Endothelial cell of umbilical vein (primary cell): ENCODE measurements at regions not wholly inside any gene's neighbourhood (a gene's known extent, or its start where the extent isn't known, plus 50 kb on each side); places are given as distances from the start of the nearest gene placed in this dataset.

Experiments
- BruUV-seq: library from RNA; stranded (reverse); fragments of 400-500 nt; replicated peaks from 2 replicates; lab custom pipeline; 2021; lab: Mats Ljungman, UMichigan
- CTCF ChIA-PET: fragments of 300-600, 350-600 bp; sonication (Branson Sonifier 250); formaldehyde crosslinking; loops from one replicate; lab custom pipeline; 2021; ENCODE audit warnings: antibody characterized with exemption, inconsistent platforms; lab: Charles Lee
- POLR2A ChIA-PET: fragments of 300-600, 350-600 bp; sonication (Branson Sonifier 250); formaldehyde crosslinking; loops from one replicate; lab custom pipeline; 2021; ENCODE audit warnings: antibody characterized with exemption, inconsistent platforms; lab: Charles Lee
- DNase-seq: peaks from one replicate; pipeline ENCODE4 v3.0.0-alpha.2; 2011; ENCODE audit warnings: low read depth, low spot score
- FAIRE-seq: peaks from 2 replicates; lab custom pipeline; 2011; peaks lifted over from hg19 to GRCh38; lab: Jason Lieb, UNC
- H2AFZ ChIP-seq: 2 replicates; pipeline ENCODE4 v1.6.0; 2012; ENCODE audit warnings: low read depth, low read length, control low read depth, inconsistent platforms
- H3K27ac ChIP-seq: 2 replicates; pipeline ENCODE4 v1.5.1; 2011; ENCODE audit warnings: low read depth, mild to moderate bottlenecking, control low read depth, low read length, moderate library complexity; ENCODE audit not compliant: insufficient read depth
- H3K27me3 ChIP-seq, 2 experiments: 2 replicates each; pipeline versions ENCODE4 v1.6.0 to v1.6.1; 2011; ENCODE audit warnings: low read length in 2 of 2, mixed read lengths in 1 of 2; ENCODE audit not compliant: control insufficient read depth in 2 of 2, insufficient read depth in 2 of 2
- H3K36me3 ChIP-seq, 2 experiments: 2 replicates in 1 of 2; 3 replicates in 1 of 2; pipeline ENCODE4 v1.5.1; 2011; ENCODE audit warnings: low read length in 2 of 2, mild to moderate bottlenecking in 1 of 2, moderate library complexity in 1 of 2; ENCODE audit not compliant: control insufficient read depth in 2 of 2, insufficient read depth in 2 of 2; ENCODE audit errors: extremely low read depth in 1 of 2
- H3K4me1 ChIP-seq: 3 replicates; pipeline ENCODE4 v1.5.1; 2011; ENCODE audit warnings: mild to moderate bottlenecking, low read length; ENCODE audit not compliant: control insufficient read depth, insufficient read depth; ENCODE audit errors: extremely low read depth
- H3K4me2 ChIP-seq: 2 replicates; pipeline ENCODE4 v1.6.1; 2011; ENCODE audit warnings: low read length, control low read depth, mixed read lengths; ENCODE audit not compliant: insufficient read depth
- H3K4me3 ChIP-seq, 3 experiments: fragments of 200-600 bp in 1 of 3; sonication (generic), shearing (Covaris generic) in 1 of 3; replicated peaks in 1 of 3; 2 replicates each; pipeline ENCODE4 v1.5.1; 2011 to 2016; ENCODE audit warnings: control low read depth in 3 of 3, low read length in 3 of 3, mild to moderate bottlenecking in 2 of 3, inconsistent platforms in 1 of 3, low read depth in 1 of 3, moderate library complexity in 1 of 3; ENCODE audit not compliant: insufficient read depth in 1 of 3
- H3K79me2 ChIP-seq: 2 replicates; pipeline ENCODE4 v1.6.0; 2012; ENCODE audit warnings: low read length, inconsistent platforms; ENCODE audit not compliant: control insufficient read depth, insufficient read depth
- H3K9ac ChIP-seq: replicated peaks from 2 replicates; pipeline ENCODE3; 2011; ENCODE audit warnings: low read length, control low read depth; ENCODE audit not compliant: insufficient read depth; ENCODE audit errors: extremely low read depth
- H3K9me1 ChIP-seq: replicated peaks from 3 replicates; pipeline ENCODE4 v1.6.0; 2011; ENCODE audit warnings: mild to moderate bottlenecking, low read length; ENCODE audit not compliant: control insufficient read depth, insufficient read depth; ENCODE audit errors: extremely low read depth
- H3K9me3 ChIP-seq: replicated peaks from 2 replicates; pipeline ENCODE4 v1.5.1; 2012; ENCODE audit warnings: low read length, inconsistent platforms; ENCODE audit not compliant: control insufficient read depth, insufficient read depth
- H4K20me1 ChIP-seq: replicated peaks from 2 replicates; pipeline ENCODE3; 2011; ENCODE audit warnings: mild to moderate bottlenecking, low read length; ENCODE audit not compliant: control insufficient read depth, insufficient read depth; ENCODE audit errors: extremely low read depth
- EZH2 ChIP-seq: IDR thresholded peaks from 2 replicates; pipeline ENCODE4 v1.6.1; 2012; ENCODE audit warnings: borderline replicate concordance, low read depth, mild to moderate bottlenecking, moderate library complexity, low read length, inconsistent platforms; ENCODE audit not compliant: severe bottlenecking
- FOS ChIP-seq: IDR thresholded peaks from 2 replicates; pipeline ENCODE4 v1.6.1; 2011; ENCODE audit warnings: mild to moderate bottlenecking, low read length, moderate library complexity, borderline replicate concordance; ENCODE audit not compliant: insufficient read depth
- GATA2 ChIP-seq: IDR thresholded peaks from 2 replicates; pipeline ENCODE4 v1.7.0; 2011; ENCODE audit warnings: low read depth, mild to moderate bottlenecking, moderate library complexity, mixed read lengths, low read length; ENCODE audit not compliant: insufficient read length, insufficient read depth
- JUN ChIP-seq: IDR thresholded peaks from 2 replicates; pipeline ENCODE4 v1.6.1; 2011; ENCODE audit warnings: borderline replicate concordance, low read depth; ENCODE audit not compliant: insufficient read length, insufficient read depth
- MYC ChIP-seq: IDR thresholded peaks from one replicate; pipeline ENCODE4 v1.6.1; 2011; ENCODE audit warnings: mild to moderate bottlenecking, low read depth, low read length
- POLR2A ChIP-seq: IDR thresholded peaks from 2 replicates; pipeline ENCODE4 v1.6.1; 2012; ENCODE audit warnings: low read depth, mild to moderate bottlenecking, control low read depth, low read length
- POLR2AphosphoS5 ChIP-seq: IDR thresholded peaks from 2 replicates; pipeline ENCODE4 v1.6.1; 2012; ENCODE audit warnings: low read depth, mild to moderate bottlenecking, control low read depth, low read length, moderate library complexity; ENCODE audit not compliant: insufficient read depth
- dilution Hi-C: fragments of 300-500 bp; cut with MboI; formaldehyde crosslinking; loops from one replicate; pipeline ENCODE4 v1.15.0; 2019; ENCODE audit warnings: low sequenced_read_pairs; ENCODE audit not compliant: extremely low pct_ligation_motif_present
- intact Hi-C: fragments of 100-400 bp; cut with micrococcal nuclease; formaldehyde crosslinking; loops from one replicate; pipeline ENCODE4 v1.10.0; 2022
- TF ChIP-seq, protein P1 (sequence below), 2 donors: IDR thresholded peaks; 1 replicate in 1 of 2; 2 replicates in 1 of 2; pipeline ENCODE4 v1.5.1; 2011; ENCODE audit warnings: low read length in 2 of 2, mild to moderate bottlenecking in 2 of 2, moderate library complexity in 2 of 2, control low read depth in 1 of 2, inconsistent platforms in 1 of 2, low read depth in 1 of 2; ENCODE audit not compliant: insufficient read depth in 1 of 2; ENCODE audit errors: extremely low read depth in 1 of 2
- TF ChIP-seq, protein P2 (sequence below): IDR thresholded peaks from 2 replicates; pipeline ENCODE4 v1.6.1; 2011; ENCODE audit not compliant: insufficient read depth, insufficient read length

DNA sequence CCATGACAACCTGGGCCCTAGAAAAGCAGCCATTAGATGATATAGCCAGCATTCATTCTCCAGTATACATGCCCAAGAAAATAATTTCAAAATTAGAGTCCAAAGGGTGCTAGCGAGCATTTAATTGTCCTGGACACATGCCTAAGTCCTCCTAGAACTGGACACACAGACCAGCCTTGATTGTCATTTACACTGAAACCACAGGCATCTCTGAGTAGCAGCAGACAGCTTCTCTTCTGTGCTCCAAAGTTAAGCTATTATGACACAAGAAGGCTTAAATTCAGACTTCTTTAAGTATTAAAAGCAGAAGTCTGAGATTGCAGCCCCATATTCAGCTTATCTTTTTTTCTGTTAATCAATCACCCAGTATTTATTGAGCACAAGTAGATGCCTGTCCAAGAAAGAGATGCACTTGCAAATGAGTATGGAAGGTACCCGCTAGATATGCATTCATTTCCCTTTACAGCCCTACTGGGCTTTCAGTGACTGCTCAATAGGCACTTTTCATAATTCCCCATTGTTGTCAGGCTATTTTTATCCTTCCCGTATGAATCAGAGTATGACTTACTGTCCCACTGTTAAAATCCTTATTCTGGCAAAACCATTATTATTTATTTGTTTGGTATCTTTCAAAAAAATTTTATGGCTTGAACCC lies 374.1 kb downstream of the FBXW7 start:
- no peaks in the 10 kb centered on the region for H3K79me2 ChIP-seq
- no peaks in the 10 kb centered on the region for H3K9me3 ChIP-seq
- no peaks in the 10 kb centered on the region for H3K36me3 ChIP-seq
- no peak overlapping the region for H3K4me2 ChIP-seq
- TF ChIP-seq JUN (peak; percentile 45), GATA2 (no peak), FOS (peak; percentile 49), MYC (no peak), EZH2 (no peak), POLR2A (no peak), POLR2AphosphoS5 (no peak)
- TF ChIP-seq, protein P1, sequence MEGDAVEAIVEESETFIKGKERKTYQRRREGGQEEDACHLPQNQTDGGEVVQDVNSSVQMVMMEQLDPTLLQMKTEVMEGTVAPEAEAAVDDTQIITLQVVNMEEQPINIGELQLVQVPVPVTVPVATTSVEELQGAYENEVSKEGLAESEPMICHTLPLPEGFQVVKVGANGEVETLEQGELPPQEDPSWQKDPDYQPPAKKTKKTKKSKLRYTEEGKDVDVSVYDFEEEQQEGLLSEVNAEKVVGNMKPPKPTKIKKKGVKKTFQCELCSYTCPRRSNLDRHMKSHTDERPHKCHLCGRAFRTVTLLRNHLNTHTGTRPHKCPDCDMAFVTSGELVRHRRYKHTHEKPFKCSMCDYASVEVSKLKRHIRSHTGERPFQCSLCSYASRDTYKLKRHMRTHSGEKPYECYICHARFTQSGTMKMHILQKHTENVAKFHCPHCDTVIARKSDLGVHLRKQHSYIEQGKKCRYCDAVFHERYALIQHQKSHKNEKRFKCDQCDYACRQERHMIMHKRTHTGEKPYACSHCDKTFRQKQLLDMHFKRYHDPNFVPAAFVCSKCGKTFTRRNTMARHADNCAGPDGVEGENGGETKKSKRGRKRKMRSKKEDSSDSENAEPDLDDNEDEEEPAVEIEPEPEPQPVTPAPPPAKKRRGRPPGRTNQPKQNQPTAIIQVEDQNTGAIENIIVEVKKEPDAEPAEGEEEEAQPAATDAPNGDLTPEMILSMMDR (IDR thresholded peaks at IDR 0.05; ENCODE audit: extremely low read depth in 1 of 2, insufficient read depth in 1 of 2, low read depth in 1 of 2, low read length in 2 of 2) = no peak
- TF ChIP-seq, protein P2, sequence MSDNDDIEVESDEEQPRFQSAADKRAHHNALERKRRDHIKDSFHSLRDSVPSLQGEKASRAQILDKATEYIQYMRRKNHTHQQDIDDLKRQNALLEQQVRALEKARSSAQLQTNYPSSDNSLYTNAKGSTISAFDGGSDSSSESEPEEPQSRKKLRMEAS = no peak
- no peak overlapping the region for H3K27ac ChIP-seq
- no TSS peak for BruUV-seq
- H4K20me1 ChIP-seq = no peaks in the 10 kb centered on the region
- peak; percentile 43 for DNase-seq
- POLR2A ChIA-PET = no interaction called here
- CTCF ChIA-PET = interaction anchor here (1.0 to 1.3 kb wide), 2 partner anchors 51 to 117 kb away, joined by 3 read pairs; no protein-coding TSS in a partner anchor
- no peak overlapping the region for H3K9ac ChIP-seq
- intact Hi-C loops (no loop called here), dilution Hi-C loops (no loop called here)
- no peak for FAIRE-seq
- no peak overlapping the region for H3K4me3 ChIP-seq
- no peak overlapping the region for H2AFZ ChIP-seq
- peaks cover 3% of the 10 kb centered on the region for H3K4me1 ChIP-seq
- H3K9me1 ChIP-seq = no peaks in the 10 kb centered on the region
- peaks cover 4 to 12% of the 10 kb centered on the region in 2 experiments for H3K27me3 ChIP-seq
